Astrocyte (in vitro differentiated cells and primary cell): ENCODE measurements at regions not wholly inside any gene's neighbourhood (a gene's known extent, or its start where the extent isn't known, plus 50 kb on each side); places are given as distances from the start of the nearest gene placed in this dataset.
A peak's percentile ranks its signal among the peaks of the same experiment; 100 is the strongest.

Experiments
- DNase-seq: peaks from one replicate; pipeline ENCODE4 v3.0.0-alpha.2; 2010; ENCODE audit warnings: low read depth
- FAIRE-seq: peaks from 2 replicates; lab custom pipeline; 2011; peaks lifted over from hg19 to GRCh38; lab: Jason Lieb, UNC
- H2AFZ ChIP-seq: 2 replicates; pipeline ENCODE4 v1.6.0; 2012; ENCODE audit warnings: low read depth, low read length, inconsistent platforms
- H3K27ac ChIP-seq: 2 replicates; pipeline ENCODE4 v1.5.1; 2011; ENCODE audit warnings: low read depth, low read length, inconsistent platforms
- H3K27me3 ChIP-seq: 2 replicates; pipeline ENCODE4 v1.6.0; 2011; ENCODE audit warnings: low read length, inconsistent platforms; ENCODE audit not compliant: insufficient read depth
- H3K36me3 ChIP-seq: 2 replicates; pipeline ENCODE4 v1.5.1; 2011; ENCODE audit warnings: low read length, inconsistent platforms; ENCODE audit not compliant: insufficient read depth
- H3K4me1 ChIP-seq: 2 replicates; pipeline ENCODE4 v1.5.1; 2011; ENCODE audit warnings: low read length, inconsistent platforms; ENCODE audit not compliant: insufficient read depth
- H3K4me2 ChIP-seq: 2 replicates; pipeline ENCODE4 v1.6.0; 2012; ENCODE audit warnings: low read length, inconsistent platforms
- H3K4me3 ChIP-seq: 2 replicates; pipeline ENCODE4 v1.5.1; 2011; ENCODE audit warnings: low read depth, mild to moderate bottlenecking, low read length, inconsistent platforms; ENCODE audit not compliant: insufficient read depth
- H3K79me2 ChIP-seq: 2 replicates; pipeline ENCODE4 v1.6.0; 2012; ENCODE audit warnings: mild to moderate bottlenecking, low read length, inconsistent platforms; ENCODE audit not compliant: insufficient read depth
- H3K9ac ChIP-seq: 2 replicates; pipeline ENCODE4 v1.6.0; 2012; ENCODE audit warnings: mild to moderate bottlenecking, low read length, inconsistent platforms
- H3K9me3 ChIP-seq: 2 replicates; pipeline ENCODE4 v1.5.1; 2012; ENCODE audit warnings: low read depth, mild to moderate bottlenecking, low read length, inconsistent platforms; ENCODE audit not compliant: insufficient read depth
- H4K20me1 ChIP-seq: 2 replicates; pipeline ENCODE4 v1.6.0; 2012; ENCODE audit warnings: low read length, inconsistent platforms; ENCODE audit not compliant: insufficient read depth
- H3K27ac Mint-ChIP-seq: one replicate; pipeline ENCODE4 v1.8.0; 2021; ENCODE audit warnings: mild to moderate bottlenecking, mixed read lengths; ENCODE audit not compliant: unreplicated experiment
- H3K27me3 Mint-ChIP-seq: one replicate; pipeline ENCODE4 v1.8.0; 2021; ENCODE audit warnings: low read depth, mixed read lengths; ENCODE audit not compliant: unreplicated experiment
- H3K36me3 Mint-ChIP-seq: one replicate; pipeline ENCODE4 v1.8.0; 2021; ENCODE audit warnings: low read depth, mixed read lengths; ENCODE audit not compliant: unreplicated experiment
- H3K4me1 Mint-ChIP-seq: one replicate; pipeline ENCODE4 v1.8.0; 2021; ENCODE audit warnings: low read depth, mixed read lengths; ENCODE audit not compliant: unreplicated experiment
- H3K4me3 Mint-ChIP-seq: one replicate; pipeline ENCODE4 v1.8.0; 2021; ENCODE audit warnings: mild to moderate bottlenecking, moderate library complexity, mixed read lengths; ENCODE audit not compliant: unreplicated experiment
- H3K9me3 Mint-ChIP-seq: one replicate; pipeline ENCODE4 v1.8.0; 2021; ENCODE audit warnings: mild to moderate bottlenecking, mixed read lengths; ENCODE audit not compliant: unreplicated experiment
- EZH2 ChIP-seq: IDR thresholded peaks from 2 replicates; pipeline ENCODE4 v1.6.1; 2012; ENCODE audit warnings: mild to moderate bottlenecking, low read length, inconsistent platforms; ENCODE audit not compliant: insufficient read depth
- TF ChIP-seq, protein P1 (sequence below): IDR thresholded peaks from 2 replicates; pipeline ENCODE4 v1.5.1; 2011; ENCODE audit warnings: low read depth, mild to moderate bottlenecking, inconsistent platforms, low read length, moderate library complexity; ENCODE audit not compliant: insufficient read depth

GRCh38 chr1:203567596-203567995 lies 59.0 kb upstream of the ATP2B4 start:
- FAIRE-seq = no peak
- H2AFZ ChIP-seq = no peak overlapping the region

DNA sequence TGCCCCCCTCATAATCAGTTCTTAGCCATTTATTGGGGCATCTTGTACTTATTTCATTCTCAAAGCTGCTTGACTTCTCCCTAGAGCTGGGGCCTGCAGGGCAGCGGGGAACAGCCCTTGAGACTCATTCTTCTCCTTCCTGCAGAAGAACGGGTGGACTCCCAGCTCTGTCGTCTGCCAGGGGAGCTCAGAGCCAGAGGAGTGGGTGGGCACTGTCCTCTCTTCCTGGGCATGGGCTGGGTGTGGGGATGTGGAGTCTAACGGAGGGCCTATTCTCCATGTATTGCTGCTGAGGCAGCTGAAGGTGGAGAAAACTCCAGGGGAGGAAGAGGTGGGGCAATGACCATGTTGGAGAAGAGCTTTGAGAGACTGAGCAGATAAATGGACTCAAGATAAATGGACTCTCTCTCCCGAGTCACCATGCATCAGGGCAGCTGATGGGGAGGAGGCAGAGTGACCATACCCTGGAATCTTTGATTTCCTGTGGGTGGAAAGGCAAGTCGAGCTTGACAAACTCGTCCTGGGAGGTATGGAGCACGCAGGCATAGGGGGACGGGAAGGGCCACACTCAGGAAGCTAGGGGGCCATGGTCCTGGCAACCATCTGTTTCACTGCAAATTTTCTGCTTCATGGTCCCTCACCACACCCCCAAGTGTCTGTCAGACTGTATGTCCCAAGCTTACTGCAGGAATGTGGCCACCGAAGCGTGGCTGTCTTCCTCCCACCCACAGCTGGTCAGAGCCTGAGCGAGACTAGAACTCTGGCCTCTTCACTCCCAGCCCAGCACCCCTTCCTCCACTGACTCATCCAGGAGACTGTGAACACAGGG lies 56.9 kb upstream of the ATP2B4 start:
- DNase-seq (peak; percentile 94), FAIRE-seq (no peak)
- H3K27me3 ChIP-seq = no peaks in the 10 kb centered on the region
- peaks cover 15% of the 10 kb centered on the region for H3K4me1 ChIP-seq
- no peaks in the 10 kb centered on the region for H3K79me2 ChIP-seq
- no peak for TF ChIP-seq EZH2
- TF ChIP-seq, protein P1, sequence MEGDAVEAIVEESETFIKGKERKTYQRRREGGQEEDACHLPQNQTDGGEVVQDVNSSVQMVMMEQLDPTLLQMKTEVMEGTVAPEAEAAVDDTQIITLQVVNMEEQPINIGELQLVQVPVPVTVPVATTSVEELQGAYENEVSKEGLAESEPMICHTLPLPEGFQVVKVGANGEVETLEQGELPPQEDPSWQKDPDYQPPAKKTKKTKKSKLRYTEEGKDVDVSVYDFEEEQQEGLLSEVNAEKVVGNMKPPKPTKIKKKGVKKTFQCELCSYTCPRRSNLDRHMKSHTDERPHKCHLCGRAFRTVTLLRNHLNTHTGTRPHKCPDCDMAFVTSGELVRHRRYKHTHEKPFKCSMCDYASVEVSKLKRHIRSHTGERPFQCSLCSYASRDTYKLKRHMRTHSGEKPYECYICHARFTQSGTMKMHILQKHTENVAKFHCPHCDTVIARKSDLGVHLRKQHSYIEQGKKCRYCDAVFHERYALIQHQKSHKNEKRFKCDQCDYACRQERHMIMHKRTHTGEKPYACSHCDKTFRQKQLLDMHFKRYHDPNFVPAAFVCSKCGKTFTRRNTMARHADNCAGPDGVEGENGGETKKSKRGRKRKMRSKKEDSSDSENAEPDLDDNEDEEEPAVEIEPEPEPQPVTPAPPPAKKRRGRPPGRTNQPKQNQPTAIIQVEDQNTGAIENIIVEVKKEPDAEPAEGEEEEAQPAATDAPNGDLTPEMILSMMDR = no peak
- Mint-ChIP-seq H3K4me1 (peaks cover 24% of the 10 kb centered on the region), H3K9me3 (peaks cover 3% of the 10 kb centered on the region), H3K27me3 (peaks cover 11% of the 10 kb centered on the region), H3K4me3 (peak overlapping the region; percentile 5), H3K27ac (peak overlapping the region; percentile 90), H3K36me3 (no peaks in the 10 kb centered on the region)
- H3K9me3 ChIP-seq = no peaks in the 10 kb centered on the region
- H3K9ac ChIP-seq = no peak overlapping the region
- H3K36me3 ChIP-seq = no peaks in the 10 kb centered on the region
- peak overlapping the region; percentile 17 for H3K4me2 ChIP-seq
- no peak overlapping the region for H3K27ac ChIP-seq
- peak overlapping the region; percentile 45 for H2AFZ ChIP-seq
- H3K4me3 ChIP-seq = no peak overlapping the region
- no peaks in the 10 kb centered on the region for H4K20me1 ChIP-seq

More at GRCh38 chr1:203567596-203567995, 59.0 kb upstream of the ATP2B4 start:
- Mint-ChIP-seq H3K27ac (no peak overlapping the region), H3K9me3 (peaks cover 3% of the 10 kb centered on the region), H3K4me1 (peaks cover 27% of the 10 kb centered on the region), H3K27me3 (peaks cover 8% of the 10 kb centered on the region), H3K36me3 (no peaks in the 10 kb centered on the region), H3K4me3 (no peak overlapping the region)
- H3K4me2 ChIP-seq = no peak overlapping the region
- H3K27me3 ChIP-seq = no peaks in the 10 kb centered on the region
- no peaks in the 10 kb centered on the region for H3K36me3 ChIP-seq
- H4K20me1 ChIP-seq = no peaks in the 10 kb centered on the region
- H3K4me3 ChIP-seq = no peak overlapping the region
- H3K79me2 ChIP-seq = no peaks in the 10 kb centered on the region
- no peak overlapping the region for H3K9ac ChIP-seq
- TF ChIP-seq EZH2 = no peak
- TF ChIP-seq, protein P1 = no peak
- H3K27ac ChIP-seq = no peak overlapping the region
- no peak for DNase-seq
- H3K9me3 ChIP-seq = no peaks in the 10 kb centered on the region
- H3K4me1 ChIP-seq = peaks cover 20% of the 10 kb centered on the region

DNA sequence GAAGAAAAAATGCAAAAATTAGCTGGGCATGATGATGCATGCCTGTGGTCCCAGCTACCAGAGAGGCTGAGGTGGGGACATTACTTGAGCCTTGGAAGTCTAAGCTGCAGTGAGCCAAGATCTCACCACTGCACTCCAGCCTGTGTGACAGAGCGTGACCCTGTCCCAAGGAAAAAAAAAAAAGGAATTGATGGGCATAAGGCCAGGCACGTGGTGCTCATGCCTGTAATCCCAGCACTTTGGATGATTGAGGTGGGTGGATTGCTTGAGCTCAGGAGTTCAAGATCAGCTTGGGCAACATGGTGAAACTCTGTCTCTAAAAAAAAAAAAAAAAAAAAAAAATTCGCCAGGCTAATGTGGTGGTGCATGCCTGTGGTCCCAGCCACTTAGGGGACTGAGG lies 55.8 kb upstream of the ATP2B4 start:
- peaks cover 3% of the 10 kb centered on the region for H3K9me3 Mint-ChIP-seq
- H3K4me1 Mint-ChIP-seq = peaks cover 24% of the 10 kb centered on the region

More for the DNA sequence above, 55.8 kb upstream of the ATP2B4 start:
- Mint-ChIP-seq H3K27ac (peak overlapping the region; percentile 95), H3K27me3 (peaks cover 11% of the 10 kb centered on the region), H3K4me3 (no peak overlapping the region), H3K36me3 (no peaks in the 10 kb centered on the region)
- FAIRE-seq (no peak), DNase-seq (no peak)
- Histone ChIP-seq H3K27me3 (no peaks in the 10 kb centered on the region), H3K4me2 (no peak overlapping the region), H3K27ac (no peak overlapping the region), H3K4me3 (no peak overlapping the region), H3K9ac (no peak overlapping the region), H3K79me2 (no peaks in the 10 kb centered on the region), H4K20me1 (no peaks in the 10 kb centered on the region), H2AFZ (no peak overlapping the region), H3K36me3 (no peaks in the 10 kb centered on the region), H3K9me3 (no peaks in the 10 kb centered on the region), H3K4me1 (peaks cover 15% of the 10 kb centered on the region)
- TF ChIP-seq EZH2 = no peak
- TF ChIP-seq, protein P1 = no peak
